ENCODE measurements at regions not wholly inside any gene's neighbourhood (a gene's known extent, or its start where the extent isn't known, plus 50 kb on each side); places are given as distances from the start of the nearest gene placed in this dataset.

DNA sequence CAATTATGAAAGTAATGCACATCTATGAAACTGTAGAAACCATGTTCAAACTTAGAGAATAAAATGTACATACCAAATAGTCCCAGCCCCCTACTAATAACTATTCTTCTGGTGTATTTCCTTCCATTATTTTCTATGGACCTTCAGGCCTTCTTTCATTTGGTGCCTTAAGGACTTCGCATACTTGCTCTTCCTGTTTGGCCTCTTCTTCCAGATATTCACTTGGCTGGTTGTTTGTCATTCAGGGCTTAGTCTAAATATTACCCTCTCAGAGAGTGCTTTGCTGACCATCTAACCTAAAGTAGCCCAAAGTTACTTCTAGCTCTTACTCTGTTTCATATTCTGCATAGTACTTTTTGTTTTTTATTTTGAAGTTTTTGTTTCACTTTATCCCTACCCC lies 70.3 kb upstream of the ARMCX2 start:
- DNase-seq (ENCODE audit: low read depth in 4 of 6, low spot score in 6 of 6): no peak
- H3K36me3 ChIP-seq (ENCODE audit: control insufficient read depth, insufficient read depth, low read length): no peaks in the 10 kb centered on the region
- no peak overlapping the region for H3K4me3 ChIP-seq (ENCODE audit: low read depth, low read length)
- no CpG with 5 or more reads among the region's 1 CpG for WGBS (ENCODE audit: insufficient coverage)
- no peaks in the 10 kb centered on the region for H3K9me3 ChIP-seq (ENCODE audit: control insufficient read depth, insufficient read depth, low read length)
- H3K4me1 ChIP-seq (ENCODE audit: control insufficient read depth, insufficient read depth, low read length): no peaks in the 10 kb centered on the region
- H3K27me3 ChIP-seq (ENCODE audit: control insufficient read depth, insufficient read depth, low read length): peaks cover 3% of the 10 kb centered on the region
- no peak overlapping the region for H3K27ac ChIP-seq (ENCODE audit: low read depth, low read length)

Data from spinal cord (tissue), 9 donors.